ENCODE measurements at regions not wholly inside any gene's neighbourhood (a gene's known extent, or its start where the extent isn't known, plus 50 kb on each side); places are given as distances from the start of the nearest gene placed in this dataset.
"Not testable (repeated sequence)": the region's sequence is repeated elsewhere in the genome, so short reads cannot be mapped to it uniquely, and the experiment has no call there.

DNA sequence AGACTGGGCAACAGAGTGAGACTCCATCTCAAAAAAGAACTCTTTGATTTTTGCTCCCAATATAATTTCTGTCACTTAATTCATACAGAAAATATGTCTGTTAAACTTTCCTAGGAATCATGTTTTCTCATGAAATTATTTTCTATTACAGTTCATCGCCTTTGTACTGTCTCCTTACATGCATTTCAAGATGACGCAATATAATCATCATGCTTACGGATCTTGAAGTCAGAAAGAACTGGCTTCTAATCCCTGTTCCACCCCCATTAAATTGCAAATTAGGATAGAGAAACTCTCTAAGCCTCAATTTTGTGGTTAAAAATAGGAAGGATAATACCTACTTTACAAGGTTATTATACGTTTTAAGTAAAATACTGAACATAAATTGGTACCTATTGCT is 467.6 kb upstream of the SMIM21 start:
- DNase-seq = no peak

- peak in 1 of 3 experiments; percentile 31 for DNase-seq
Observed at GRCh38 chr18:75884728-75885127, 457.2 kb upstream of the SMIM21 start.

- no peak for DNase-seq
Observed at GRCh38 chr18:75880925-75881504, 453.5 kb upstream of the SMIM21 start.

DNA sequence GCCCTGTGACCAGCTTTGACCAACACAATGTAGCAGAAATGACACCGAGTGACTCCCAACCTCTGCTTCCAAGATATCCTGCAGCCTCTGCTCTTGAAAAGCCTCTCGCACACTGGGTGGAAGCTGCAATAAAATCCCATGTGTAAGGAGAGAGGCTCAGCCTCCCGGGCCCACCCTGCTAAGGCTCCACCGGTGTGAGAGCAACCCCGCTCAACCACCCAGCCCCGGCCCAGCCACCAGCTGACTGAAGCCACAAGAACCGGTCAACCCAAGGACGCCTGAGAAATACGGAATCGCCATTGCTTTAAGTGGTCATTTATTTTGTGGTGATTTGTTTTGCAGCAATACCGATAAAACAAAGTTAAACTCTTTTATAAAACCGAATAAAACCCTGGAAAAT is 452.8 kb upstream of the SMIM21 start:
- DNase-seq = no peak

- no peak for DNase-seq
Observed at GRCh38 chr18:75879196-75879595, 451.7 kb upstream of the SMIM21 start.

GRCh38 chr18:75875559-75875958 is 448.1 kb upstream of the SMIM21 start:
- DNase-seq = no peak

GRCh38 chr18:75874401-75875089 is 447.0 kb upstream of the SMIM21 start:
- no peak for DNase-seq

- no peak for DNase-seq
Observed at GRCh38 chr18:75871596-75871995, 444.1 kb upstream of the SMIM21 start.

GRCh38 chr18:75869162-75869561 is 441.7 kb upstream of the SMIM21 start:
- DNase-seq = no peak

GRCh38 chr18:75868031-75868430 is 440.5 kb upstream of the SMIM21 start:
- no peak for DNase-seq

DNA sequence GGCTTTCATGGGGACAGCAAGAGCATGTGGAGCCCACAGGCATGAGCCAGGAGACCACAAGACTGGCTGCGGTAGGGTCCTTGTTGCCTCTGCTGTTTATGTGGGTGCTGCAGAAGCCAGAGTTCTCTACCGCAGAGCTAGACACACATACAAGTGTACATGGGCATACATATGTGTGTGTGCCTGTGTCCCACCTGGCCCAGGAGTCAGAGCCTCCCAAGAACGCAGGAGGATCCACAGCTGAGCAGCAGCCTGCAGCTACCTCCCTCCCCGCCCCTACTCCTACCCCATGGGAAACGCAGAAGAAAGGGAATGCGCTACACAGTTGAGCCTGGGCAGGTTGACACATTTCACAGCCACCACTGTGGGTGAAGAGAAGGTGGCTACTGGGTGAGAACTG is 438.1 kb upstream of the SMIM21 start:
- no peak for DNase-seq

DNA sequence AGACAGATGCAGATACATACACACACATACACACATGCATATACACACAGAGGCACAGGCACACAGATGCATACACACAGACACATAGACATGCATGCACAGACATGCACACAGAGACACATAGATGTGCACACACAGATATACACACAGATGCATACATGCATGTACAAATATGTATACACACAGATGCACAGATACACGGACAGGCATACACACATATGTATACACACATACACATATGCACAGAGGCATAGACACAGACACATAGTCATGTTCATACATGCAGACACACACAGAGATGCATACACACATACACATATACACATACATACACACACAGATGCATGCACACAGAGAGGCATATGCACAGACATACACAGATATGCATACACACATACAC is 437.3 kb upstream of the SMIM21 start:
- no peak for DNase-seq

DNA sequence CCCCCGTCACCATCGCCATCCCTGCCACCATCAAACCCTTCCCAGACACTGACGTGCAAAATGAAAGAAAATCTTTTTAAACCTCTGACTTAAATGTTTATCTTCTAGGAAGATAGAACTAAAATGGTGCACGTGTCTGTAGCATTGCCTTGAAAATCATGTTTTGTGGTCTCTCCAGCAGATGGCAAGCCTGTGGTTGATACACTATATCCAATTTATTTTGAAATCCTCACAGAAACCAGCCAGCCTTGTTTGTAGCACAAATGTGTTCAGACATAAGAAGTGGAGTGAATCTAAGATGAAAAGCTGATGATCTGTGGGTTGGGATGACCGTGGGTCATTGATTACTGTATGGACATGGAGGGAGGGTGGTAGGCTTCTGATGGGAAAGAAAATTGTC is 436.2 kb upstream of the SMIM21 start:
- DNase-seq = no peak

DNA sequence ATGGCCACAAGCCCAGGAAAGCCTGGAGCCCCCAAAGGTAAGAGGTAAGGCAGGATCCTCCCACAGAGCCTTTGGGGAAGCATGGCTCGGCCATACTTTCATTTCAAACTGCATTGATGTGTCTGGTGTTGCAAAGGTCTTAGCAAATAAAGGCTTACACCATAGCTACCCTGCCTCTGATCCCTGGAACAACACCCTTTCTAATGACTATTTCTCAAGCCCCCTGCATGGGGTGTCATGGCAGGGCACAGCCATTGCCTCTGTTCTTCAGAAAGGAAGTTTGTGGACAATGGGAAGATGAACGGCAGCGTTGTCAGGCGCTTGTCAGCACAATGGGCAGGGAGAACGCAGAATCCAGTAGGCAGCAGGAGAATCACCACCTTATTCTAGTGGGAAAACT is 435.0 kb upstream of the SMIM21 start:
- no peak for DNase-seq

DNA sequence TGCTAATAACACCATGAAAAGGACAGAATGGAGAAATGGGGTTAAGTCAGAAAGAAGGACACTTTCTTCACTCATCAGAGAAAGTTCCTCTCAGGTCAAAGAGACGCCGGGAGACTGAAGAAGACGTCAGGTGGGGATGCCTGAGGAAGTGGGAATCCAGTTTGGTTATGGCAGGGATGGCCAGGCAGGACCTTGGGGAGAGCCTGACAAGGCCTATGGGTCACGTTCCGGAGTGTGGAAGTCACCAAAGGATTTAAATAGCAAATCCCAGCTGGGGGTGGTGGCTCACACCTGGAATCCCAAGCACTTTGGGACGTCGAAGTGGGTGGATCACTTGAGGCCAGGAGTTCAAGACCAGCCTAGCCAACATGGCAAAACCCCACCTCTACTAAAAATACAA is 432.7 kb upstream of the SMIM21 start:
- DNase-seq = no peak

DNA sequence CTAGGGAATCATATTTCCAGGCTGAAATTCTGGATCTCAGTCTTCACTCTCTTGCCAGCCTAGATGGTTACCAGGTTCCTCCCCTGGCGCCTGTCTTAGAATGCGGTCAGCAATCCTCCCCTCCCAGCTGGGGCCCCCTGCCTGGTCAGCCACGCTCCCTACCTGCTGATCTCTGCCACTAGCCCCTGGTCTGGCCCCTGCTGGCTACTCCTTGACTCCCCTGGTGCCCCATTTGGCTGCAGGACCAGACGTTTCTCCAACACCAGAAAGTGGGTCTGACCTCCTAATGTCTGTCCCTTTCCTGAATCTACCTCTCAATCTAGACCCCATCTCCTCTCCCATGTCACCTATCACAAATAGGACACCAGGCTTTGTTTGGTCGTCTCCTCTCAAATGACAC is 432.0 kb upstream of the SMIM21 start:
- no peak for DNase-seq

- DNase-seq = no peak
Observed at GRCh38 chr18:75858754-75859153, 431.3 kb upstream of the SMIM21 start.

GRCh38 chr18:75857558-75857957 is 430.1 kb upstream of the SMIM21 start:
- DNase-seq = no peak

- DNase-seq = no peak
Observed at GRCh38 chr18:75854808-75855207, 427.3 kb upstream of the SMIM21 start.

DNA sequence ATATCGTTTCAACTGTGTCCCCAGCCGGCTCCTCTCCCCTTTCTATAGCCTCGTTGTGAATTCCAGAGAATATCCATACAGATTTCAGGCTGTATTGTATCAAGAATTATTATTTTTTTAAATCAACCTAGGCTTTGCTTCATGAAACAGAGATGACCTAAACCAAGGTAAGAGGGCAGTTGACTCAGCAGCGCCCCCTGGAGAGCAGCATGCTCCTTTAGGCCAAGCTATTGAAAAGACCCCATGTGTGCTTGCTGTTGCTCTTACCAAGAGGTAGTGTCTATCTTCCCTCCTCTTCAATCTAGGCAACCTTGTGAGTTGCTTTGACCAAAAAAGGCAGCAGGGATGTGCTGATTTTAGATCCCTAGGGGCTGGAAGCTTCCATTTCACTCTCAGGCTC is 426.7 kb upstream of the SMIM21 start:
- DNase-seq = peak in 2 of 3 experiments; percentile 10 to 31

- no peak for DNase-seq
Observed at GRCh38 chr18:75846321-75846720, 418.8 kb upstream of the SMIM21 start.

GRCh38 chr18:75845413-75845812 is 417.9 kb upstream of the SMIM21 start:
- no peak for DNase-seq

DNA sequence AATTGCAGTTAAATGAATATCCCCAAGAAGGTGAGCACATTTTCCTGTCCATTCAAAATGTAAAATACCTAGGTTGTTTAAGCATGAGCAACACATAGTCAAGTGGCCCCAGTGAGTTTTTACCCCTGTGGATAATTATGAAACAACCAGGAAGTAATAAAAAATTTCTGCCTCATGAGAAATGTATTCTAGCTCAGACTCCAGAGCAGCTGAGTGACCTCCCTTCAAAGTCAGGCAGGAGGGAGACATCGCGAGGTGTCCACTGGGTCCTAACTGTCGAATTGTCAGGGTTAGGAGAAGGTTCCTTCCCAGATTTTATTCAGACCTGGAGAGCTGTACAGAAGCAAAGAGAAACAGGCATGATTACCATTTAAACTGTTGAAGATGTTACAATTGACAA is 416.6 kb upstream of the SMIM21 start:
- peak in 1 of 3 experiments; percentile 38 for DNase-seq

DNA sequence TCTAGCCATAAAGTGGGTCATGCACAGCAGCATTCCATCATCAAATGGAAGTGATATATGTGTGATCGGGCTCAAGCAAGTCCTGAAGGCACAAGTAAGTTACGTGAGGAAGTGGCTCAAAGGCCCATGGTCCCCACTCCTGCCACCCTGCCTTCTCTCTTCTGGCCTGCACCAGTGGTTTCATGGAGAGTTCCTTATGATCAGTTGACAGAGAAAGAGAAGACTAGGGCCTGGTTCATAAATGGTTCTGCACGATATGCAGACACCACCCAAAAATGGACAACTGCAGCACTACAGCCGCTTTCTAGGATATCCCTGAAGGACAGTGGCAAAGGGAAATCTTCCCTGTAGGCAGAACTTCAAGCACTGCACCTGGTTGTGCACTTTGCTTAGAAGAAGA is 412.6 kb upstream of the SMIM21 start:
- DNase-seq = no peak

DNA sequence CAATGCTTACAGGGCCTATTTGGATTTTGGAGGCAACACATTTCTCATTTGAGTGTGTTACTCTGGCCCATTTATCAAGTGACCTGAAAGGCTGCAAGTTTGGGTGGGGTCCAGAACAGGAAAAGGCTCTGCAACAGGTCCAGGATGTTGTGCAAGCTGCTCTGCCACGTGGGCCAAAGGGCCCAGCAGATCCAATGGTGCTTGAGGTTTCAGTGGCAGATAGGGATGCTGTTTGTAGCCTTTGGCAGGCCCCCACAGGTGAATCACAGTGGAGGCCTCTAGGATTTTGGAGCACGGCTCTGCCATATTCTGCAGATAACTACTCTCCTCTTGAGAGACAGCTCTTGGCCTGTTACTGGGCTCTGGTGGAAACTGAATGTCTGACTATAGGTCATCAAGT is 412.2 kb upstream of the SMIM21 start:
- DNase-seq = not testable (repeated sequence)

Data from NCI-H1417 (cell line).